ENCODE measurements at regions not wholly inside any gene's neighbourhood (a gene's known extent, or its start where the extent isn't known, plus 50 kb on each side); places are given as distances from the start of the nearest gene placed in this dataset.

GRCh38 chr11:11135820-11136476 is 217.1 kb downstream of the CSNK2A3 start:
- DNase-seq: no peak

- no peak for DNase-seq
Observed at GRCh38 chr11:11129118-11129517, 223.9 kb downstream of the CSNK2A3 start.

GRCh38 chr11:11125618-11126017 is 227.4 kb downstream of the CSNK2A3 start:
- DNase-seq: no peak

- no peak for DNase-seq
Observed at GRCh38 chr11:11122749-11123148, 230.3 kb downstream of the CSNK2A3 start.

- no peak for DNase-seq
Observed at GRCh38 chr11:11119917-11120316, 233.1 kb downstream of the CSNK2A3 start.

GRCh38 chr11:11117730-11118129 is 235.3 kb downstream of the CSNK2A3 start:
- no peak for DNase-seq

- DNase-seq: no peak
Observed at GRCh38 chr11:11115475-11115874, 237.6 kb downstream of the CSNK2A3 start.

GRCh38 chr11:11113626-11114025 is 239.4 kb downstream of the CSNK2A3 start:
- DNase-seq: no peak

GRCh38 chr11:11108026-11108425 is 245.0 kb downstream of the CSNK2A3 start:
- DNase-seq: no peak

GRCh38 chr11:11107076-11107723 is 245.8 kb downstream of the CSNK2A3 start:
- no peak for DNase-seq

- DNase-seq: no peak
Observed at GRCh38 chr11:11105361-11105760, 247.5 kb upstream of the ZBED5 start.

GRCh38 chr11:11095831-11096723 is 238.2 kb upstream of the ZBED5 start:
- DNase-seq: no peak

- no peak for DNase-seq
Observed at GRCh38 chr11:11090495-11090894, 232.6 kb upstream of the ZBED5 start.

GRCh38 chr11:11089805-11090204 is 232.0 kb upstream of the ZBED5 start:
- no peak for DNase-seq

GRCh38 chr11:11086979-11087378 is 229.1 kb upstream of the ZBED5 start:
- no peak for DNase-seq

- DNase-seq: no peak
Observed at GRCh38 chr11:11085580-11085979, 227.7 kb upstream of the ZBED5 start.

GRCh38 chr11:11084337-11084736 is 226.5 kb upstream of the ZBED5 start:
- no peak for DNase-seq

GRCh38 chr11:11083441-11083840 is 225.6 kb upstream of the ZBED5 start:
- no peak for DNase-seq

- no peak for DNase-seq
Observed at GRCh38 chr11:11082646-11083045, 224.8 kb upstream of the ZBED5 start.

GRCh38 chr11:11081776-11082175 is 223.9 kb upstream of the ZBED5 start:
- DNase-seq: no peak

- DNase-seq: no peak
Observed at GRCh38 chr11:11081288-11081687, 223.4 kb upstream of the ZBED5 start.

- no peak for DNase-seq
Observed at GRCh38 chr11:11078344-11079086, 220.7 kb upstream of the ZBED5 start.

GRCh38 chr11:11077898-11078297 is 220.0 kb upstream of the ZBED5 start:
- DNase-seq: no peak
